ENCODE measurements at regions not wholly inside any gene's neighbourhood (a gene's known extent, or its start where the extent isn't known, plus 50 kb on each side); places are given as distances from the start of the nearest gene placed in this dataset.

GRCh38 chr3:88691081-88691480 lies 416.3 kb upstream of the EPHA3 start:
- H3K27me3 ChIP-seq (ENCODE audit: control insufficient read depth, insufficient read depth, low read length): no peaks in the 10 kb centered on the region
- DNase-seq: no peak
- no peaks in the 10 kb centered on the region for H3K4me1 ChIP-seq (ENCODE audit: control insufficient read depth in 2 of 3, insufficient read depth in 2 of 3, low read depth in 1 of 3, low read length in 3 of 3)
- no peaks in the 10 kb centered on the region for H3K9me3 ChIP-seq (ENCODE audit: control insufficient read depth in 2 of 3, insufficient read depth in 1 of 3, low read length in 3 of 3)
- H3K36me3 ChIP-seq (ENCODE audit: control insufficient read depth in 2 of 3, insufficient read depth in 3 of 3, low read length in 3 of 3): no peaks in the 10 kb centered on the region
- no peak overlapping the region for H3K27ac ChIP-seq (ENCODE audit: low read depth in 2 of 2, low read length in 2 of 2)
- TF ChIP-seq CTCF (IDR thresholded peaks at IDR 0.05; ENCODE audit: borderline replicate concordance, extremely low read depth, insufficient read depth): no peak
- intact Hi-C loops (cut with DNase I): no loop called here
- no peak for FAIRE-seq
- no peak overlapping the region for H3K4me3 ChIP-seq (ENCODE audit: low read length in 3 of 3)
- H3K9ac ChIP-seq (ENCODE audit: low read length in 3 of 3): no peak overlapping the region

GRCh38 chr3:88703501-88704059 lies 403.8 kb upstream of the EPHA3 start:
- FAIRE-seq (no peak), DNase-seq (no peak)
- H3K9ac ChIP-seq (ENCODE audit: low read length in 3 of 3): no peak overlapping the region
- no peak overlapping the region for H3K4me3 ChIP-seq (ENCODE audit: low read length in 3 of 3)
- no peaks in the 10 kb centered on the region for H3K4me1 ChIP-seq (ENCODE audit: control insufficient read depth in 2 of 3, insufficient read depth in 2 of 3, low read depth in 1 of 3, low read length in 3 of 3)
- H3K27ac ChIP-seq (ENCODE audit: low read depth in 2 of 2, low read length in 2 of 2): no peak overlapping the region
- peaks cover 0 to 2% (median 0%) of the 10 kb centered on the region in 3 donors for H3K9me3 ChIP-seq (ENCODE audit: control insufficient read depth in 2 of 3, insufficient read depth in 1 of 3, low read length in 3 of 3)
- no peaks in the 10 kb centered on the region for H3K36me3 ChIP-seq (ENCODE audit: control insufficient read depth in 2 of 3, insufficient read depth in 3 of 3, low read length in 3 of 3)
- no peaks in the 10 kb centered on the region for H3K27me3 ChIP-seq (ENCODE audit: control insufficient read depth, insufficient read depth, low read length)
- no peak for TF ChIP-seq CTCF (IDR thresholded peaks at IDR 0.05; ENCODE audit: borderline replicate concordance, extremely low read depth, insufficient read depth)
- intact Hi-C loops (cut with DNase I): no loop called here

GRCh38 chr3:88704338-88704737 lies 403.1 kb upstream of the EPHA3 start:
- FAIRE-seq (no peak), DNase-seq (no peak)
- TF ChIP-seq CTCF (IDR thresholded peaks at IDR 0.05; ENCODE audit: borderline replicate concordance, extremely low read depth, insufficient read depth): no peak
- Histone ChIP-seq H3K27me3 (ENCODE audit: control insufficient read depth, insufficient read depth, low read length) (no peaks in the 10 kb centered on the region), H3K9me3 (ENCODE audit: control insufficient read depth in 2 of 3, insufficient read depth in 1 of 3, low read length in 3 of 3) (peaks cover 0 to 2% (median 0%) of the 10 kb centered on the region in 3 donors), H3K27ac (ENCODE audit: low read depth in 2 of 2, low read length in 2 of 2) (no peak overlapping the region), H3K9ac (ENCODE audit: low read length in 3 of 3) (no peak overlapping the region), H3K36me3 (ENCODE audit: control insufficient read depth in 2 of 3, insufficient read depth in 3 of 3, low read length in 3 of 3) (no peaks in the 10 kb centered on the region), H3K4me1 (ENCODE audit: control insufficient read depth in 2 of 3, insufficient read depth in 2 of 3, low read depth in 1 of 3, low read length in 3 of 3) (no peaks in the 10 kb centered on the region), H3K4me3 (ENCODE audit: low read length in 3 of 3) (no peak overlapping the region)
- intact Hi-C loops (cut with DNase I): no loop called here

GRCh38 chr3:88707837-88708236 lies 399.6 kb upstream of the EPHA3 start:
- DNase-seq: peak in 2 of 5 donors; percentile 7 to 8
- Histone ChIP-seq H3K9me3 (ENCODE audit: control insufficient read depth in 2 of 3, insufficient read depth in 1 of 3, low read length in 3 of 3) (peaks cover 0 to 2% (median 0%) of the 10 kb centered on the region in 3 donors), H3K36me3 (ENCODE audit: control insufficient read depth in 2 of 3, insufficient read depth in 3 of 3, low read length in 3 of 3) (no peaks in the 10 kb centered on the region), H3K27ac (ENCODE audit: low read depth in 2 of 2, low read length in 2 of 2) (no peak overlapping the region), H3K9ac (ENCODE audit: low read length in 3 of 3) (no peak overlapping the region), H3K4me1 (ENCODE audit: control insufficient read depth in 2 of 3, insufficient read depth in 2 of 3, low read depth in 1 of 3, low read length in 3 of 3) (no peaks in the 10 kb centered on the region), H3K27me3 (ENCODE audit: control insufficient read depth, insufficient read depth, low read length) (no peaks in the 10 kb centered on the region), H3K4me3 (ENCODE audit: low read length in 3 of 3) (no peak overlapping the region)
- no peak for FAIRE-seq
- TF ChIP-seq CTCF (IDR thresholded peaks at IDR 0.05; ENCODE audit: borderline replicate concordance, extremely low read depth, insufficient read depth): no peak
- intact Hi-C loops (cut with DNase I): no loop called here
